ENCODE measurements at regions not wholly inside any gene's neighbourhood (a gene's known extent, or its start where the extent isn't known, plus 50 kb on each side); places are given as distances from the start of the nearest gene placed in this dataset.
"Not testable (repeated sequence)": the region's sequence is repeated elsewhere in the genome, so short reads cannot be mapped to it uniquely, and the experiment has no call there.

- DNase-seq = no peak
Measured at GRCh38 chr2:166831930-166832329, 56.4 kb upstream of the XIRP2 start.

GRCh38 chr2:166825914-166826313 is 62.4 kb upstream of the XIRP2 start:
- DNase-seq = no peak

GRCh38 chr2:166814335-166814734 is 73.9 kb upstream of the XIRP2 start:
- peak; percentile 35 to 48 for DNase-seq

- no peak for DNase-seq
Measured at GRCh38 chr2:166812166-166812891, 76.0 kb upstream of the XIRP2 start.

- no peak for DNase-seq
Measured at GRCh38 chr2:166805753-166806152, 82.5 kb upstream of the XIRP2 start.

GRCh38 chr2:166803373-166804000 is 84.8 kb upstream of the XIRP2 start:
- DNase-seq = no peak

GRCh38 chr2:166802475-166802874 is 85.8 kb upstream of the XIRP2 start:
- no peak for DNase-seq

GRCh38 chr2:166792808-166793207 is 95.5 kb upstream of the XIRP2 start:
- DNase-seq = peak in 1 of 2 experiments; percentile 2

GRCh38 chr2:166786707-166787106 is 101.6 kb upstream of the XIRP2 start:
- DNase-seq = no peak

- no peak for DNase-seq
Measured at GRCh38 chr2:166784296-166784946, 103.9 kb upstream of the XIRP2 start.

GRCh38 chr2:166775176-166775575 is 113.1 kb upstream of the XIRP2 start:
- DNase-seq = no peak

- no peak for DNase-seq
Measured at GRCh38 chr2:166773308-166773949, 114.9 kb upstream of the XIRP2 start.

GRCh38 chr2:166768393-166769123 is 119.7 kb upstream of the XIRP2 start:
- no peak for DNase-seq

- not testable (repeated sequence) for DNase-seq
Measured at GRCh38 chr2:166766769-166767322, 121.4 kb upstream of the XIRP2 start.

GRCh38 chr2:166766220-166766619 is 122.1 kb upstream of the XIRP2 start:
- no peak for DNase-seq

GRCh38 chr2:166765141-166765540 is 123.1 kb upstream of the XIRP2 start:
- no peak for DNase-seq

- DNase-seq = no peak
Measured at GRCh38 chr2:166764702-166765101, 123.6 kb upstream of the XIRP2 start.

GRCh38 chr2:166764216-166764615 is 124.1 kb upstream of the XIRP2 start:
- DNase-seq = no peak

- no peak for DNase-seq
Measured at GRCh38 chr2:166762746-166763145, 125.5 kb upstream of the XIRP2 start.

GRCh38 chr2:166758956-166759355 is 129.3 kb upstream of the XIRP2 start:
- DNase-seq = no peak

- no peak for DNase-seq
Measured at GRCh38 chr2:166750624-166751023, 137.7 kb upstream of the XIRP2 start.

- DNase-seq = not testable (repeated sequence)
Measured at GRCh38 chr2:166744117-166744516, 144.2 kb upstream of the XIRP2 start.

GRCh38 chr2:166743482-166743881 is 144.8 kb upstream of the XIRP2 start:
- DNase-seq = not testable (repeated sequence)

All from NCI-H526 (cell line).